Right atrium auricular region (tissue), 2 donors: ENCODE measurements at regions not wholly inside any gene's neighbourhood (a gene's known extent, or its start where the extent isn't known, plus 50 kb on each side); places are given as distances from the start of the nearest gene placed in this dataset.

Experiments used
- DNase-seq: peaks from one replicate; pipeline ENCODE4 v3.0.0-alpha.2; 2019; ENCODE audit warnings: low spot score
- H3K27ac ChIP-seq, 2 donors: fragments of 200-600 bp; sonication (generic); 1 replicate in 1 of 2; 2 replicates in 1 of 2; pipeline ENCODE4 v1.5.1; 2016 to 2019
- H3K27me3 ChIP-seq, 2 donors: fragments of 200-600 bp; sonication (generic); one replicate each; pipeline versions ENCODE4 v1.5.1 to v1.6.0; 2017 to 2019
- H3K36me3 ChIP-seq: fragments of 200-600 bp; sonication (generic); one replicate; pipeline ENCODE4 v1.5.1; 2016
- H3K4me1 ChIP-seq, 2 donors: fragments of 200-600 bp; sonication (generic); one replicate each; pipeline versions ENCODE4 v1.5.1 to v1.6.0; 2017 to 2019
- H3K4me3 ChIP-seq, 2 donors: fragments of 200-600 bp; sonication (generic); 1 replicate in 1 of 2; 2 replicates in 1 of 2; pipeline ENCODE4 v1.5.1; 2017 to 2019; ENCODE audit warnings: mild to moderate bottlenecking in 1 of 2, moderate library complexity in 1 of 2
- H3K9me3 ChIP-seq, 2 donors: fragments of 200-600 bp; sonication (generic); one replicate each; pipeline ENCODE4 v1.5.1; 2019
- CTCF ChIP-seq, 2 donors: fragments of 200-600 bp; sonication (generic); IDR thresholded peaks; one replicate each; pipeline ENCODE4 v1.5.1; 2019; ENCODE audit warnings: antibody characterized with exemption in 2 of 2

DNA sequence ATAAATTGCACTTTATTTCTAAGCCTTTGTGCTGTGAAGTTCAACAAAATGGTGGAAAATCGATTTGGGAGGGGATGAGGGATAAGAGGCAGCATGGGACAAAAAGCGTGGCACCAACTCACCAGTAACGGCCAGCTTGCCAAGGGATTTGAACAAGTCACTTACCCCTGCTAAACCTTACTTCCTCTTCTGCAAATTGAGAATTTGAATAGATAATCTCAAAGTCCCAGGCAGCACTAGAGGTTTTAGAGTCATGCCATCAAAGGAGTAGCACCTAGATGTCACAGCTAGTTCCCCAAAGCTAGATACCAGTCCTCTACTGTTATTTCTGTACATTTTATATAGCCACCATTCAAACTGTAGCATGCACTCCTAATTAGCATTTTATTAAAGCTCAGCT lies 83.7 kb upstream of the VRK2 start:
- Histone ChIP-seq H3K27ac (no peak overlapping the region), H3K4me3 (no peak overlapping the region), H3K9me3 (no peaks in the 10 kb centered on the region), H3K4me1 (no peaks in the 10 kb centered on the region), H3K36me3 (no peaks in the 10 kb centered on the region), H3K27me3 (no peaks in the 10 kb centered on the region)
- no peak for DNase-seq
- no peak for TF ChIP-seq CTCF (IDR thresholded peaks at IDR 0.05)

DNA sequence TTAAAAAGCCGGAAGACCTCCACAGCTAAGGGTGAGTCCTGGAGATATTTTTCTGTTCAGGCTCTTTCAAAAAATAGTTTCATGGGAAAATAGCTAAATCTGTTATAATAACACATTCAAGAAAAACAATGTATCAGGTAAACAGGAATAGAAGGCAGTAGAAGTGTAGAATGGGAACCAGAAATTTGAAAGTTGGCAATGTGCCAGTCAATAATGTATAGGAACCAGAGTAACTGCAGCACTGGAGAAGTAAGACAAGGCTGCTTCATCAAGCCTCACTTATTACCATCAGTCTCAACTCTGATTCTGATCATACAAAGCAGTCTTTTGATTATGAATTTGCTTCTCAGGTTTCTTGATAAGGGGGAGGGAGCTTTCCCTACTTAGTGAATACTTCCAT lies 81.4 kb upstream of the VRK2 start:
- Histone ChIP-seq H3K36me3 (no peaks in the 10 kb centered on the region), H3K27ac (no peak overlapping the region), H3K4me1 (no peaks in the 10 kb centered on the region), H3K9me3 (no peaks in the 10 kb centered on the region), H3K27me3 (no peaks in the 10 kb centered on the region), H3K4me3 (no peak overlapping the region)
- TF ChIP-seq CTCF (IDR thresholded peaks at IDR 0.05) = no peak
- no peak for DNase-seq

- no peak for DNase-seq
- no peaks in the 10 kb centered on the region for H3K27me3 ChIP-seq
- no peak for TF ChIP-seq CTCF (IDR thresholded peaks at IDR 0.05)
- no peak overlapping the region for H3K27ac ChIP-seq
- H3K36me3 ChIP-seq = no peaks in the 10 kb centered on the region
- no peak overlapping the region for H3K4me3 ChIP-seq
- no peaks in the 10 kb centered on the region for H3K4me1 ChIP-seq
- no peaks in the 10 kb centered on the region for H3K9me3 ChIP-seq
These were observed 80.6 kb upstream of the VRK2 start for GRCh38 chr2:57965961-57966360.

DNA sequence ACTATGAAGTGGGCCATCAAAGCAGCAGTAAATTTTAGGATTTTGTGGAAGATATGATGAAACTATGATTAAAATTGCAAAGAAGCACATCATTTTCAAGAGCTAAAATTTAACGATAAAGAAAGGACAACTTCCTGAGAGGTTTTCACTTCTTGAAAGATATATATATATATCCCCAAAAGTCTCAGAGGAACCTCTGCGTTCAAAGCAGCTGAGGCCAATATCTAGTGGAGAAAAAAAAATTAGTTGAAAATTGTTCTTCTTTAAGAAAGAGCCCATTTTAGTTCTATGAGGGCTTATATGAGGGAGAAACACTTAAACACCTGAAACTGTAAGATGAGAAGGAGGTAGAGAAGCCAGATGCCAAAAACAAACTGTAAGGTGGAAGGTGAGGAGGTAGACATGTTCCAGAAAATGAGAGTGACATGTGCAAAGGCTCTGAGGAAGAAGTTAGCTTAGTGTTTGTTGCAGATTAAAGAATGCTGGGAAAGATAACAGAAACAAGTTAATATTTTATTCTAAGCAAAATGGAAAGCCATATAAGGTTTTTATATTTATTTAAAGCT lies 72.9 kb upstream of the VRK2 start:
- no peaks in the 10 kb centered on the region for H3K36me3 ChIP-seq
- TF ChIP-seq CTCF (IDR thresholded peaks at IDR 0.05) = no peak
- H3K9me3 ChIP-seq = peaks cover 0 to 8% of the 10 kb centered on the region in 2 donors
- no peak for DNase-seq
- no peak overlapping the region for H3K4me3 ChIP-seq
- H3K27me3 ChIP-seq = no peaks in the 10 kb centered on the region
- H3K27ac ChIP-seq = no peak overlapping the region
- no peaks in the 10 kb centered on the region for H3K4me1 ChIP-seq

DNA sequence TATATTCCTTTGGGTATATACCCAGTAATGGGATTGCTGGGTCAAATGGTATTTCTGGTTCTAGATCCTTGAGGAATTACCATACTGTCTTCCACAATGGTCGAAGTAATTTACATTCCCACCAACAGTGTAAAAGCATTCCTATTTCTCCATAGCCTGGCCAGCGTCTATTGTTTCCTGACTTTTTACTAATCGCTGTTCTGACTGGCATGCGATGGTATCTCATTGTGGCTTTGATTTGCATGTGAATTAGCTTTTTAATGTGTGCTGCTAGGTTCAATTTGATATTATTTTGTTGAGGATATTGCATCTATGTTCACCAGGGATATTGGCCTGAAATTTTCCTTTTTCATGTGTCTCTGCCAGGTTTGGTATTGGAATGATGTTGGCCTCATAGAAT lies 67.4 kb upstream of the VRK2 start:
- TF ChIP-seq CTCF (IDR thresholded peaks at IDR 0.05) = no peak
- H3K36me3 ChIP-seq = no peaks in the 10 kb centered on the region
- H3K9me3 ChIP-seq = no peaks in the 10 kb centered on the region
- no peak overlapping the region for H3K27ac ChIP-seq
- H3K4me3 ChIP-seq = no peak overlapping the region
- no peaks in the 10 kb centered on the region for H3K27me3 ChIP-seq
- H3K4me1 ChIP-seq = no peaks in the 10 kb centered on the region
- DNase-seq = no peak

- Histone ChIP-seq H3K36me3 (no peaks in the 10 kb centered on the region), H3K27me3 (no peaks in the 10 kb centered on the region), H3K4me1 (no peaks in the 10 kb centered on the region), H3K27ac (no peak overlapping the region), H3K4me3 (no peak overlapping the region), H3K9me3 (no peaks in the 10 kb centered on the region)
- DNase-seq = no peak
- no peak for TF ChIP-seq CTCF (IDR thresholded peaks at IDR 0.05)
These were observed 65.4 kb upstream of the VRK2 start for GRCh38 chr2:57981083-57981768.
